Adrenal gland (tissue), 5 donors: ENCODE measurements at regions not wholly inside any gene's neighbourhood (a gene's known extent, or its start where the extent isn't known, plus 50 kb on each side); places are given as distances from the start of the nearest gene placed in this dataset.

Source experiments
- CTCF ChIP-seq, 6 experiments: fragments of 450-650 bp in 4 of 6; fragments of 200-600 bp in 2 of 6; sonication (generic) in 1 of 6; IDR thresholded peaks; 1 replicate in 5 of 6; 2 replicates in 1 of 6; pipeline versions ENCODE4 v1.5.1 to v1.8.0; 2016 to 2021; ENCODE audit warnings: antibody characterized with exemption in 6 of 6, mild to moderate bottlenecking in 2 of 6, moderate library complexity in 1 of 6
- POLR2A ChIP-seq, 2 donors: fragments of 450-650 bp; IDR thresholded peaks; one replicate each; pipeline ENCODE4 v1.6.1; 2017; ENCODE audit warnings: antibody characterized with exemption in 2 of 2, mild to moderate bottlenecking in 2 of 2, moderate library complexity in 1 of 2
- donor health status: DM: no; HTN: no; CAD: no.

- TF ChIP-seq CTCF (IDR thresholded peaks at IDR 0.05) (no peak), POLR2A (IDR thresholded peaks at IDR 0.05) (no peak)
Measured at GRCh38 chr2:234804704-234805103, 147.1 kb upstream of the SH3BP4 start.
